ENCODE measurements at regions not wholly inside any gene's neighbourhood (a gene's known extent, or its start where the extent isn't known, plus 50 kb on each side); places are given as distances from the start of the nearest gene placed in this dataset.
"Not testable (repeated sequence)": the region's sequence is repeated elsewhere in the genome, so short reads cannot be mapped to it uniquely, and the experiment has no call there.

DNA sequence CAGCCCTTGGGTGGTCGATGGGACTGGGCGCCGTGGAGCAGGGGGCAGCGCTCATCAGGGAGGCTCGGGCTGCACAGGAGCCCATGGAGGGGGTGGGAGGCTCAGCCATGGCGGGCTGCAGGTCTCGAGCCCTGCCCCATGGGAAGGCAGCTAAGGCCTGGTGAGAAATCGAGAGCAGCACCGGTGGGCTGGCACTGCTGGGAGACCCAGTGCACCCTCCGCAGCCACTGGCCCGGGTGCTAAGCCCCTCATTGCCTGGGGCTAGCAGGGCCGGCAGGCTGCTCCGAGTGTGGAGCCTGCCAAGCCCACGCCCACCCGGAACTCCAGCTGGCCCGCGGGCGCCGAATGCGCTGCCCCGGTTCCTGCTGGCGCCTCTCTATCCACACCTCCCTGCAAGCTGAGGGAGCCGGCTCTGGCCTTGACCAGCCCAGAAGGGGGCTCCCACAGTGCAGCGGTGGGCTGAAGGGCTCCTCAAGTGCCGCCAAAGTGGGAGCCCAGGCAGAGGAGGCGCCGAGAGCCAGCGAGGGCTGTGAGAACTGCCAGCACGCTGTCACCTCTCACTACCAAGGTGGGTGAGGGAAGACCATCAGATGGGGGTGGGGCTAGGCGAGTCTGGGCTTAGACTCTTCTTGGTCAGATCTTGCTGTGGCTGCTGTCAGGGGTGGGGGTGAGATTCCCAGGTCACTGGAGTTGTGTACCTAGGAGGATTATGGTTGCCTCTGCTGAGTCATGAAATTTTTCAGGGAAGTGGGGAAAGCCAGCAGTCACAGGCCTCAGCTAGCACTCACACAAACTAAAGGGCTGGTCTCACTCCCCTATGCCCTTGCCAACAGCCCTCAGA is 87.0 kb upstream of the NDST4 start:
- not testable (repeated sequence) for TF ChIP-seq POLR2AphosphoS5 (IDR thresholded peaks at IDR 0.05; ENCODE audit: low read depth, low read length); SPI1 (IDR thresholded peaks at IDR 0.05; ENCODE audit: low read depth, low read length); POLR2A (IDR thresholded peaks at IDR 0.05; ENCODE audit: low read depth, low read length); TAF1 (IDR thresholded peaks at IDR 0.05; ENCODE audit: low read depth, low read length); PAX5 (IDR thresholded peaks at IDR 0.05; ENCODE audit: insufficient read depth, low read length, severe bottlenecking)

Measured in GM12891 (cell line).